OCI-LY7 (cell line): ENCODE measurements at regions not wholly inside any gene's neighbourhood (a gene's known extent, or its start where the extent isn't known, plus 50 kb on each side); places are given as distances from the start of the nearest gene placed in this dataset.
"Not testable (repeated sequence)": the region's sequence is repeated elsewhere in the genome, so short reads cannot be mapped to it uniquely, and the experiment has no call there.

Experiments
- EZH2phosphoT487 ChIP-seq: fragments of 200-600 bp; sonication (generic); IDR thresholded peaks from 2 replicates; pipeline ENCODE4 v1.6.1; 2018; ENCODE audit warnings: low read depth, borderline replicate concordance, mild to moderate bottlenecking, mixed run types, antibody characterized with exemption, low read length, moderate library complexity, mixed read lengths
- TF ChIP-seq, protein P1 (sequence below): fragments of 200-600 bp; sonication (generic); conservative IDR thresholded peaks from 2 replicates; pipeline ENCODE4 v1.5.1; 2014; ENCODE audit warnings: mild to moderate bottlenecking, antibody characterized with exemption, low read length, moderate library complexity, mixed read lengths

DNA sequence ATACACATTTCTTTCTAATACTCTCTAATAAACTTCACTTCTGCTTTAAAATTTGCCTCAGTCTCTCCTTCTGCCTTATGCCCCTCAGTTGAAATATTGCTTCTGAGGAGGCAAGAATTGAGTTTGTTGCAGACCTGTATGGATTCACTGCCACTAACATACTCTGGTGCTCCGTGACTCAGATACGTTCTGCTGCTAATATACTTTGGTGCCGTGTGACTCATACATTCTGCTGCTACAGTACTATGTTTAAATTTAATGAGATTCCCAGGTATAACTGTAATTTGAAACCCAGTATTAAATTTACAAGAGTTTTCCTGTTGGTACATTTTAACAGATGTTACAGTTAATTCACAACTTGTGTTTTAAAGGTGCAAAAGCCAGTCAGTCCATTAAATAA, 84.3 kb upstream of the TGIF2LY start:
- TF ChIP-seq, protein P1, sequence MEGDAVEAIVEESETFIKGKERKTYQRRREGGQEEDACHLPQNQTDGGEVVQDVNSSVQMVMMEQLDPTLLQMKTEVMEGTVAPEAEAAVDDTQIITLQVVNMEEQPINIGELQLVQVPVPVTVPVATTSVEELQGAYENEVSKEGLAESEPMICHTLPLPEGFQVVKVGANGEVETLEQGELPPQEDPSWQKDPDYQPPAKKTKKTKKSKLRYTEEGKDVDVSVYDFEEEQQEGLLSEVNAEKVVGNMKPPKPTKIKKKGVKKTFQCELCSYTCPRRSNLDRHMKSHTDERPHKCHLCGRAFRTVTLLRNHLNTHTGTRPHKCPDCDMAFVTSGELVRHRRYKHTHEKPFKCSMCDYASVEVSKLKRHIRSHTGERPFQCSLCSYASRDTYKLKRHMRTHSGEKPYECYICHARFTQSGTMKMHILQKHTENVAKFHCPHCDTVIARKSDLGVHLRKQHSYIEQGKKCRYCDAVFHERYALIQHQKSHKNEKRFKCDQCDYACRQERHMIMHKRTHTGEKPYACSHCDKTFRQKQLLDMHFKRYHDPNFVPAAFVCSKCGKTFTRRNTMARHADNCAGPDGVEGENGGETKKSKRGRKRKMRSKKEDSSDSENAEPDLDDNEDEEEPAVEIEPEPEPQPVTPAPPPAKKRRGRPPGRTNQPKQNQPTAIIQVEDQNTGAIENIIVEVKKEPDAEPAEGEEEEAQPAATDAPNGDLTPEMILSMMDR = not testable (repeated sequence)
- not testable (repeated sequence) for TF ChIP-seq EZH2phosphoT487
